H9 (cell line): ENCODE measurements at regions not wholly inside any gene's neighbourhood (a gene's known extent, or its start where the extent isn't known, plus 50 kb on each side); places are given as distances from the start of the nearest gene placed in this dataset.
"Not testable (repeated sequence)": the region's sequence is repeated elsewhere in the genome, so short reads cannot be mapped to it uniquely, and the experiment has no call there.

Experiments
- DNase-seq: peaks from one replicate; pipeline ENCODE4 v3.0.0-alpha.2; 2017
- H2AFZ ChIP-seq: one replicate; pipeline ENCODE4 v1.6.1; 2013; ENCODE audit warnings: mild to moderate bottlenecking, low read length, control low read depth, moderate library complexity
- H2AK5ac ChIP-seq: 2 replicates; pipeline ENCODE4 v1.6.1; 2013; ENCODE audit warnings: low read length, control low read depth, mixed read lengths; ENCODE audit not compliant: insufficient read length
- H2BK120ac ChIP-seq: one replicate; pipeline ENCODE4 v1.6.1; 2013; ENCODE audit warnings: low read depth, mild to moderate bottlenecking, low read length, control low read depth, inconsistent platforms; ENCODE audit not compliant: poor library complexity, severe bottlenecking
- H2BK12ac ChIP-seq: 2 replicates; pipeline ENCODE4 v1.6.1; 2013; ENCODE audit warnings: low read length, control low read depth, mixed read lengths, low read depth; ENCODE audit not compliant: insufficient read length
- H2BK15ac ChIP-seq: 2 replicates; pipeline ENCODE4 v1.6.1; 2013; ENCODE audit warnings: low read depth, low read length, control low read depth
- H2BK20ac ChIP-seq: one replicate; pipeline ENCODE4 v1.6.1; 2013; ENCODE audit warnings: low read depth, mild to moderate bottlenecking, low read length, control low read depth, inconsistent platforms; ENCODE audit not compliant: poor library complexity, severe bottlenecking
- H2BK5ac ChIP-seq: 2 replicates; pipeline ENCODE4 v1.6.1; 2013; ENCODE audit warnings: low read length, control low read depth, mixed read lengths; ENCODE audit not compliant: insufficient read length
- H3K14ac ChIP-seq: 2 replicates; pipeline ENCODE4 v1.6.1; 2013; ENCODE audit warnings: low read length, control low read depth; ENCODE audit not compliant: insufficient read depth
- H3K18ac ChIP-seq: 2 replicates; pipeline ENCODE4 v1.6.1; 2013; ENCODE audit warnings: low read depth, mild to moderate bottlenecking, mixed read lengths, low read length, control low read depth; ENCODE audit not compliant: insufficient read length
- H3K23ac ChIP-seq: 2 replicates; pipeline ENCODE4 v1.6.1; 2013; ENCODE audit warnings: low read length, control low read depth, mixed read lengths, low read depth; ENCODE audit not compliant: insufficient read length
- H3K23me2 ChIP-seq: 2 replicates; pipeline ENCODE4 v1.6.1; 2013; ENCODE audit warnings: low read depth, mild to moderate bottlenecking, mixed read lengths, low read length, control low read depth; ENCODE audit not compliant: insufficient read length, poor library complexity, severe bottlenecking
- H3K27ac ChIP-seq: 2 replicates; pipeline ENCODE4 v1.5.1; 2013; ENCODE audit warnings: low read length, control low read depth, mixed read lengths, low read depth; ENCODE audit not compliant: insufficient read length
- H3K27me3 ChIP-seq: 2 replicates; pipeline ENCODE4 v1.6.1; 2013; ENCODE audit warnings: low read length, control low read depth, inconsistent platforms; ENCODE audit not compliant: insufficient read depth
- H3K4ac ChIP-seq: 2 replicates; pipeline ENCODE4 v1.6.1; 2013; ENCODE audit warnings: low read depth, mild to moderate bottlenecking, control low read depth, inconsistent platforms, low read length, moderate library complexity
- H3K4me1 ChIP-seq: 2 replicates; pipeline ENCODE4 v1.6.1; 2013; ENCODE audit warnings: low read length, control low read depth, inconsistent platforms; ENCODE audit not compliant: insufficient read depth
- H3K4me2 ChIP-seq: 2 replicates; pipeline ENCODE4 v1.6.1; 2013; ENCODE audit warnings: low read length, control low read depth, mixed read lengths; ENCODE audit not compliant: insufficient read length, insufficient read depth
- H3K56ac ChIP-seq: 2 replicates; pipeline ENCODE4 v1.6.1; 2013; ENCODE audit warnings: low read depth, mild to moderate bottlenecking, mixed read lengths, low read length, control low read depth; ENCODE audit not compliant: insufficient read length
- H3K79me1 ChIP-seq: 2 replicates; pipeline ENCODE4 v1.6.1; 2013; ENCODE audit warnings: low read depth, mild to moderate bottlenecking, moderate library complexity, low read length, control low read depth, inconsistent platforms; ENCODE audit not compliant: insufficient read depth, poor library complexity, severe bottlenecking
- H3K79me2 ChIP-seq: 2 replicates; pipeline ENCODE4 v1.6.1; 2013; ENCODE audit warnings: low read length, control low read depth, inconsistent platforms; ENCODE audit not compliant: insufficient read depth
- H3K9ac ChIP-seq: 2 replicates; pipeline ENCODE4 v1.6.1; 2013; ENCODE audit warnings: low read length, control low read depth, mixed read lengths; ENCODE audit not compliant: insufficient read length; ENCODE audit errors: extremely low read depth
- H3K9me3 ChIP-seq: one replicate; pipeline ENCODE4 v1.6.1; 2013; ENCODE audit warnings: low read depth, low read length, inconsistent platforms; ENCODE audit not compliant: control insufficient read depth
- H3T11ph ChIP-seq: one replicate; pipeline ENCODE4 v1.6.1; 2013; ENCODE audit warnings: mild to moderate bottlenecking, low read length, control low read depth, inconsistent platforms
- H4K20me1 ChIP-seq: one replicate; pipeline ENCODE4 v1.6.1; 2013; ENCODE audit not compliant: control insufficient read depth, insufficient read length, insufficient read depth
- H4K5ac ChIP-seq: 2 replicates; pipeline ENCODE4 v1.6.1; 2013; ENCODE audit warnings: low read depth, mild to moderate bottlenecking, mixed read lengths, low read length, control low read depth; ENCODE audit not compliant: insufficient read length
- H4K8ac ChIP-seq: replicated peaks from 2 replicates; pipeline ENCODE4 v1.6.1; 2013; ENCODE audit warnings: low read length, control low read depth, mixed read lengths, low read depth; ENCODE audit not compliant: insufficient read length
- H4K91ac ChIP-seq: 2 replicates; pipeline ENCODE4 v1.6.1; 2013; ENCODE audit warnings: low read depth, mild to moderate bottlenecking, moderate library complexity, mixed read lengths, low read length, control low read depth; ENCODE audit not compliant: insufficient read length
- H3K27ac Mint-ChIP-seq, 3 experiments: 2 replicates in 2 of 3; 3 replicates in 1 of 3; pipeline ENCODE4 v1.8.0; 2020 to 2021; ENCODE audit warnings: mixed read lengths in 3 of 3, mild to moderate bottlenecking in 1 of 3, moderate library complexity in 1 of 3
- H3K27me3 Mint-ChIP-seq: 2 replicates; pipeline ENCODE4 v1.8.0; 2021; ENCODE audit warnings: low read depth, mild to moderate bottlenecking, moderate library complexity, mixed read lengths
- H3K36me3 Mint-ChIP-seq, 3 experiments: 2 replicates in 2 of 3; 3 replicates in 1 of 3; pipeline ENCODE4 v1.8.0; 2020 to 2021; ENCODE audit warnings: low read depth in 3 of 3, mixed read lengths in 3 of 3; ENCODE audit not compliant: insufficient read depth in 1 of 3
- H3K4me1 Mint-ChIP-seq, 2 experiments: 2 replicates each; pipeline ENCODE4 v1.8.0; 2020; ENCODE audit warnings: mixed read lengths in 2 of 2
- H3K4me3 Mint-ChIP-seq, 2 experiments: 2 replicates in 1 of 2; 3 replicates in 1 of 2; pipeline ENCODE4 v1.8.0; 2020 to 2021; ENCODE audit warnings: mild to moderate bottlenecking in 2 of 2, mixed read lengths in 2 of 2, moderate library complexity in 1 of 2
- H3K9me3 Mint-ChIP-seq, 2 experiments: 2 replicates in 1 of 2; 3 replicates in 1 of 2; pipeline ENCODE4 v1.8.0; 2020; ENCODE audit warnings: mild to moderate bottlenecking in 2 of 2, mixed read lengths in 2 of 2, moderate library complexity in 1 of 2
- CTCF ChIP-seq: fragments of 200-600 bp; sonication (generic); conservative IDR thresholded peaks from 3 replicates; pipeline ENCODE4 v1.8.0; 2021; ENCODE audit warnings: antibody characterized with exemption, mild to moderate bottlenecking
- WGBS: extraction: QIAGEN DNeasy Blood & Tissue Kit; methylation state at CpG from one replicate; pipeline ENCODE4 v1.1.7; 2013; ENCODE audit warnings: missing lambda C conversion rate, low lambda C conversion rate, mixed read lengths; ENCODE audit not compliant: insufficient read length; ENCODE audit errors: extremely low coverage; 5-methylcytosine and 5-hydroxymethylcytosine counted together

GRCh38 chr1:609161-609560, 77.3 kb downstream of the OR4F16 start:
- not testable (repeated sequence) for H4K8ac ChIP-seq, H3K79me2 ChIP-seq, H3K9ac ChIP-seq, H3K27ac ChIP-seq, H3T11ph ChIP-seq, H3K18ac ChIP-seq, H3K14ac ChIP-seq, H3K9me3 ChIP-seq, H2BK15ac ChIP-seq, H2AK5ac ChIP-seq, H2BK20ac ChIP-seq, H3K27me3 Mint-ChIP-seq, H3K4ac ChIP-seq, H2AFZ ChIP-seq, H3K4me2 ChIP-seq, DNase-seq, H3K27me3 ChIP-seq, H3K56ac ChIP-seq, H3K4me3 Mint-ChIP-seq, H3K27ac Mint-ChIP-seq, H2BK5ac ChIP-seq, H3K4me1 ChIP-seq, H4K20me1 ChIP-seq, H3K36me3 Mint-ChIP-seq, H2BK12ac ChIP-seq, H3K23me2 ChIP-seq, H2BK120ac ChIP-seq, H4K91ac ChIP-seq, H3K9me3 Mint-ChIP-seq, H3K79me1 ChIP-seq, H3K4me1 Mint-ChIP-seq, H3K23ac ChIP-seq, H4K5ac ChIP-seq
- WGBS: no CpG with 5 or more reads among the region's 24 CpGs
- TF ChIP-seq CTCF: 0 out of 3 replicates have a peak, but pooled peaks have one; percentile 12

- not testable (repeated sequence) for H3K14ac ChIP-seq, DNase-seq, H4K20me1 ChIP-seq, H3K18ac ChIP-seq, H3K36me3 Mint-ChIP-seq, H2AK5ac ChIP-seq, H4K91ac ChIP-seq, H3K9me3 Mint-ChIP-seq, H2BK20ac ChIP-seq, H2BK5ac ChIP-seq, H2AFZ ChIP-seq, H3K79me2 ChIP-seq, H3K23me2 ChIP-seq, H3K27ac Mint-ChIP-seq, H3K79me1 ChIP-seq, H3K9me3 ChIP-seq, H3K4me2 ChIP-seq, H3K4me1 ChIP-seq, H3K4me1 Mint-ChIP-seq, H2BK12ac ChIP-seq, H3T11ph ChIP-seq, H4K5ac ChIP-seq, H2BK120ac ChIP-seq, H3K27ac ChIP-seq, H3K27me3 Mint-ChIP-seq, H3K23ac ChIP-seq, H4K8ac ChIP-seq, H3K56ac ChIP-seq, H3K9ac ChIP-seq, H3K4ac ChIP-seq, H3K27me3 ChIP-seq, H3K4me3 Mint-ChIP-seq, H2BK15ac ChIP-seq
- no CpG with 5 or more reads among the region's 27 CpGs for WGBS
Observed at GRCh38 chr1:605279-605678, 81.2 kb downstream of the OR4F16 start.
